ENCODE measurements at regions not wholly inside any gene's neighbourhood (a gene's known extent, or its start where the extent isn't known, plus 50 kb on each side); places are given as distances from the start of the nearest gene placed in this dataset.

DNA sequence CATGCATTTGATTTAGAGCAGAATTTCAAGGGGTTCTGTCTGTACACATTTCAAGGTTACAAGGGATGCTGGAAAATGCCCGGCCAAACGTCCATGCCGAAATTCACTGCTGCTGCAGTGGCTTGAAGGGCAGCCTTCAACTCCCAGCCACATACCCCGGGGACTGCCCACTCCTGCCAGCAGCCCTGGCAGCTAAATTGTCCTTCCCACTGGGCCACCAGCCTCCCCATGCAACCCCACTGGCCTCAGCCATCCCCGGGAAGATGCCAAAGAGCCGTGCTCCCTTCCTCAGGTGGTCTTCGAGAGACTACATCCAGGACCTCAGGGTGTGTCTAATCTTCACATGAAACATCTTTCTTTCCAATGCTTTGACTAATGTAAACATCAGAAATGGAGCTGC lies 478.7 kb upstream of the MYT1L start:
- DNase-seq (ENCODE audit: low read depth, low spot score), result no peak

DNA sequence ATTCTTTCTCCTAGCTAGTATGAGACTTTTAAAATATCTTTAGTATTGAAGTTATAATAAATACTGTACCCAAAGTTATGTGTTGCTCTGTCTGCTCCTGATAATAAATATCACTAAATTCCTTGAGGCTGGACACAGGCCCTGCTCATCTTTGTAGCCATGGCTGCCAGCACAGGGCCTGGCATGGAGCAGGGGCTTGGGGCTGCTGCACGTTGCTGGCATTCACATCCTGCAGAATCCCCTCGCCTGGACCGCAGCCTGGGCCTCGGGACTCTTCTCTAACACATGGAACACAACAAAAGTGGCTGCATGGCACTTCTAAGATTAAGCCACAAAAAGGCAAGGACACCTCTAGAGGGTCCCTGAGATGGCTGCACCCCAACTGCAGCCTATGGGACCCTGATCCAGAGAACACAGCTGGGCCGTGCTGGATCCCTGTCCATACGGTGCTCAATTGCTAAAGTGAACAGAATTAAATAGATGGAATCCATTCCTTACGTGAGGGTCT lies 477.5 kb upstream of the MYT1L start:
- TF ChIP-seq ZNF274 (IDR thresholded peaks at IDR 0.05; ENCODE audit: low read depth, low read length) (no peak), YY1 (IDR thresholded peaks at IDR 0.05; ENCODE audit: insufficient read depth, insufficient read length) (no peak), SUZ12 (IDR thresholded peaks at IDR 0.05; ENCODE audit: extremely low read depth, insufficient read depth, insufficient read length) (no peak)
- Histone ChIP-seq H3K36me3 (ENCODE audit: insufficient read depth, insufficient read length, low read length) (no peaks in the 10 kb centered on the region), H3K9me3 (ENCODE audit: insufficient read depth, low read length) (no peaks in the 10 kb centered on the region), H3K4me3 (ENCODE audit: insufficient read length, low read depth) (no peak overlapping the region), H3K4me1 (ENCODE audit: insufficient read depth, insufficient read length) (no peaks in the 10 kb centered on the region), H3K27me3 (ENCODE audit: insufficient read depth, insufficient read length) (no peaks in the 10 kb centered on the region), H3K9ac (ENCODE audit: insufficient read length, low read depth) (no peak overlapping the region)
- no peak for DNase-seq (ENCODE audit: low read depth, low spot score)

More for the DNA sequence above, 478.7 kb upstream of the MYT1L start:
- Histone ChIP-seq H3K36me3 (ENCODE audit: insufficient read depth, insufficient read length, low read length) (no peaks in the 10 kb centered on the region), H3K9ac (ENCODE audit: insufficient read length, low read depth) (no peak overlapping the region), H3K4me3 (ENCODE audit: insufficient read length, low read depth) (no peak overlapping the region), H3K27me3 (ENCODE audit: insufficient read depth, insufficient read length) (no peaks in the 10 kb centered on the region), H3K9me3 (ENCODE audit: insufficient read depth, low read length) (no peaks in the 10 kb centered on the region; the same call in 1 of the 2 replicates), H3K4me1 (ENCODE audit: insufficient read depth, insufficient read length) (no peaks in the 10 kb centered on the region)
- TF ChIP-seq SUZ12 (IDR thresholded peaks at IDR 0.05; ENCODE audit: extremely low read depth, insufficient read depth, insufficient read length) (no peak), ZNF274 (IDR thresholded peaks at IDR 0.05; ENCODE audit: low read depth, low read length) (no peak), YY1 (IDR thresholded peaks at IDR 0.05; ENCODE audit: insufficient read depth, insufficient read length) (no peak)

- no peaks in the 10 kb centered on the region for H3K4me1 ChIP-seq (ENCODE audit: insufficient read depth, insufficient read length)
- no peak overlapping the region for H3K9ac ChIP-seq (ENCODE audit: insufficient read length, low read depth)
- no peaks in the 10 kb centered on the region for H3K36me3 ChIP-seq (ENCODE audit: insufficient read depth, insufficient read length, low read length)
These were observed 475.6 kb upstream of the MYT1L start for GRCh38 chr2:2806711-2807110.

DNA sequence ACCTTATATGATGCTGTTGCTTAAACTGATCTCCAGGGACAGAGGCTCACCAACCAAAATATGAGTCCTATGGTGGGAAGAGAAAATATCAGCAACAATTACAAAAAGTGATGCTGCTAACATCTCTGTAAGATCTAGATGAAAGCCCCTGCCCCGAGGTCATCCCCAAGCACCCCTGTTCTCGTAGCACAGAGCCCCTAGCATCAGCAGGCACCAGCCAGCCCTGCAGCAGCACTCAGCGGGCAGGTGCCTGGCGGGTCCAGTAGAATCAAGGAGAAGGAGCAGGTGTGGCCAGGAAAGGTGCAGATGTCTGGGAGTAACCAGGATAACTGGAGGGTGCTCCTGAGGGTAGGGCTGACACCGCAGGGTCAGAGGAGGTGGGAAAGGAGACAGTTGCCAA lies 474.2 kb upstream of the MYT1L start:
- DNase-seq (ENCODE audit: low read depth, low spot score), result no peak
- TF ChIP-seq ZNF274 (IDR thresholded peaks at IDR 0.05; ENCODE audit: low read depth, low read length), result no peak
- TF ChIP-seq YY1 (IDR thresholded peaks at IDR 0.05; ENCODE audit: insufficient read depth, insufficient read length), result no peak
- no peak for TF ChIP-seq SUZ12 (IDR thresholded peaks at IDR 0.05; ENCODE audit: extremely low read depth, insufficient read depth, insufficient read length)
- H3K9ac ChIP-seq (ENCODE audit: insufficient read length, low read depth), result no peak overlapping the region
- no peak overlapping the region for H3K4me3 ChIP-seq (ENCODE audit: insufficient read length, low read depth)
- H3K9me3 ChIP-seq (ENCODE audit: insufficient read depth, low read length), result peaks cover 11% of the 10 kb centered on the region; the same call in 1 of the 2 replicates
- no peaks in the 10 kb centered on the region for H3K27me3 ChIP-seq (ENCODE audit: insufficient read depth, insufficient read length)
- no peaks in the 10 kb centered on the region for H3K36me3 ChIP-seq (ENCODE audit: insufficient read depth, insufficient read length, low read length)
- H3K4me1 ChIP-seq (ENCODE audit: insufficient read depth, insufficient read length), result no peaks in the 10 kb centered on the region

More at GRCh38 chr2:2806711-2807110, 475.6 kb upstream of the MYT1L start:
- Histone ChIP-seq H3K4me3 (ENCODE audit: insufficient read length, low read depth) (no peak overlapping the region), H3K27me3 (ENCODE audit: insufficient read depth, insufficient read length) (no peaks in the 10 kb centered on the region), H3K9me3 (ENCODE audit: insufficient read depth, low read length) (0 out of 2 replicates have a peak, but pooled peaks cover 11% of the 10 kb centered on the region)
- no peak for DNase-seq (ENCODE audit: low read depth, low spot score)
- TF ChIP-seq YY1 (IDR thresholded peaks at IDR 0.05; ENCODE audit: insufficient read depth, insufficient read length), result no peak
- no peak for TF ChIP-seq ZNF274 (IDR thresholded peaks at IDR 0.05; ENCODE audit: low read depth, low read length)
- no peak for TF ChIP-seq SUZ12 (IDR thresholded peaks at IDR 0.05; ENCODE audit: extremely low read depth, insufficient read depth, insufficient read length)

DNA sequence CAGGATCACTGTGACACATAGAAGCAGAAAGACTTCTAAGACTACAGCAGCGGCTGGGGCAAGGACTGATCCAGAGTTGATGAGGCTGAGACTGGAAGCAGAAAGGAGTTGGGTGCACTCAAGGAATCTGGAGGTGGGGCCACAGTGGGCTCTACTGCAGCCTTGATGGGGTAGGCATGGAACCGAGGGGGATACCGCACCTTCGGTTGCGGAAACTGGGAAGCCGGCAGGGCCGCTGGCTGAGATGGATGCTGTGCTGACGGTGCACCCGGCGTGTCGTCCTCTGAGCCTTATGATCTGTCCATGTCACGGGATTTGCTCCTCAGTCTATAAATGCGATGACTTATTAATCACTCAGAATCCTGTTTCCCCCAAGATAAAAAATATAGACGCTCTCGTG lies 473.5 kb upstream of the MYT1L start:
- H3K4me1 ChIP-seq (ENCODE audit: insufficient read depth, insufficient read length), result no peaks in the 10 kb centered on the region
- no peak for TF ChIP-seq ZNF274 (IDR thresholded peaks at IDR 0.05; ENCODE audit: low read depth, low read length)
- no peak for TF ChIP-seq SUZ12 (IDR thresholded peaks at IDR 0.05; ENCODE audit: extremely low read depth, insufficient read depth, insufficient read length)
- no peak for TF ChIP-seq YY1 (IDR thresholded peaks at IDR 0.05; ENCODE audit: insufficient read depth, insufficient read length)
- no peaks in the 10 kb centered on the region for H3K27me3 ChIP-seq (ENCODE audit: insufficient read depth, insufficient read length)
- H3K36me3 ChIP-seq (ENCODE audit: insufficient read depth, insufficient read length, low read length), result no peaks in the 10 kb centered on the region
- peaks cover 11% of the 10 kb centered on the region; the same call in 1 of the 2 replicates for H3K9me3 ChIP-seq (ENCODE audit: insufficient read depth, low read length)
- H3K4me3 ChIP-seq (ENCODE audit: insufficient read length, low read depth), result no peak overlapping the region
- H3K9ac ChIP-seq (ENCODE audit: insufficient read length, low read depth), result no peak overlapping the region
- DNase-seq (ENCODE audit: low read depth, low spot score), result no peak

DNA sequence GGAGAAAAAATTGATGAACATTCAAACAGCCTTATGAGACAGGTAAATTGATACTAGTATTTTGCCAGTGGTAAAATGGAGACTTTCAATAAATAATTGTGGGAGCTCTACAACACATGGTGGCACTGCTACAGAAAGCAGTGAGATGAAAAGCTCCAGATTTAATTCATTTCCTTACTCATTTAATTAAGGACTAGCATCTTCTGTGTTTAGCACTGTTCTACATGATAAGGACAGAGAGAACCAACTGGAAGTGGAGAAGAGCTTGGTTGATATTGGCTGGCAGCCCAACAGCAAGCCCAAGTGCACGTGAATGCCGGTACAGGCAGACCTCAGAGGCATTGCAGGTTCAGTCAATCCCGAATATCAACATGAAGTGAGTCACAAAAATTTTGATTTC lies 470.4 kb upstream of the MYT1L start:
- Histone ChIP-seq H3K9me3 (ENCODE audit: insufficient read depth, low read length) (peaks cover 11% of the 10 kb centered on the region; the same call in 1 of the 2 replicates), H3K27me3 (ENCODE audit: insufficient read depth, insufficient read length) (no peaks in the 10 kb centered on the region), H3K4me3 (ENCODE audit: insufficient read length, low read depth) (no peak overlapping the region), H3K36me3 (ENCODE audit: insufficient read depth, insufficient read length, low read length) (no peaks in the 10 kb centered on the region), H3K9ac (ENCODE audit: insufficient read length, low read depth) (no peak overlapping the region), H3K4me1 (ENCODE audit: insufficient read depth, insufficient read length) (no peaks in the 10 kb centered on the region)
- no peak for TF ChIP-seq ZNF274 (IDR thresholded peaks at IDR 0.05; ENCODE audit: low read depth, low read length)
- no peak for TF ChIP-seq YY1 (IDR thresholded peaks at IDR 0.05; ENCODE audit: insufficient read depth, insufficient read length)
- no peak for TF ChIP-seq SUZ12 (IDR thresholded peaks at IDR 0.05; ENCODE audit: extremely low read depth, insufficient read depth, insufficient read length)
- DNase-seq (ENCODE audit: low read depth, low spot score), result no peak

- DNase-seq (ENCODE audit: low read depth, low spot score), result no peak
- H3K9ac ChIP-seq (ENCODE audit: insufficient read length, low read depth), result no peak overlapping the region
- H3K4me3 ChIP-seq (ENCODE audit: insufficient read length, low read depth), result no peak overlapping the region
- peaks cover 11% of the 10 kb centered on the region; the same call in 1 of the 2 replicates for H3K9me3 ChIP-seq (ENCODE audit: insufficient read depth, low read length)
- TF ChIP-seq SUZ12 (IDR thresholded peaks at IDR 0.05; ENCODE audit: extremely low read depth, insufficient read depth, insufficient read length), result no peak
- no peak for TF ChIP-seq ZNF274 (IDR thresholded peaks at IDR 0.05; ENCODE audit: low read depth, low read length)
- no peak for TF ChIP-seq YY1 (IDR thresholded peaks at IDR 0.05; ENCODE audit: insufficient read depth, insufficient read length)
- H3K36me3 ChIP-seq (ENCODE audit: insufficient read depth, insufficient read length, low read length), result no peaks in the 10 kb centered on the region
- no peaks in the 10 kb centered on the region for H3K4me1 ChIP-seq (ENCODE audit: insufficient read depth, insufficient read length)
- H3K27me3 ChIP-seq (ENCODE audit: insufficient read depth, insufficient read length), result no peaks in the 10 kb centered on the region
These were observed 469.6 kb upstream of the MYT1L start for GRCh38 chr2:2800697-2801096.

All from NT2/D1 (cell line).